Endothelial cell of umbilical vein (primary cell): ENCODE measurements at regions not wholly inside any gene's neighbourhood (a gene's known extent, or its start where the extent isn't known, plus 50 kb on each side); places are given as distances from the start of the nearest gene placed in this dataset.

ENCODE experiments used
- CTCF ChIP-seq, 2 donors: IDR thresholded peaks; 1 replicate in 1 of 2; 2 replicates in 1 of 2; pipeline ENCODE4 v1.5.1; 2011; ENCODE audit warnings: low read length in 2 of 2, mild to moderate bottlenecking in 2 of 2, moderate library complexity in 2 of 2, control low read depth in 1 of 2, inconsistent platforms in 1 of 2, low read depth in 1 of 2; ENCODE audit not compliant: insufficient read depth in 1 of 2; ENCODE audit errors: extremely low read depth in 1 of 2
- FOS ChIP-seq: IDR thresholded peaks from 2 replicates; pipeline ENCODE4 v1.6.1; 2011; ENCODE audit warnings: mild to moderate bottlenecking, low read length, moderate library complexity, borderline replicate concordance; ENCODE audit not compliant: insufficient read depth
- JUN ChIP-seq: IDR thresholded peaks from 2 replicates; pipeline ENCODE4 v1.6.1; 2011; ENCODE audit warnings: borderline replicate concordance, low read depth; ENCODE audit not compliant: insufficient read length, insufficient read depth
- POLR2A ChIP-seq: IDR thresholded peaks from 2 replicates; pipeline ENCODE4 v1.6.1; 2012; ENCODE audit warnings: low read depth, mild to moderate bottlenecking, control low read depth, low read length
- POLR2AphosphoS5 ChIP-seq: IDR thresholded peaks from 2 replicates; pipeline ENCODE4 v1.6.1; 2012; ENCODE audit warnings: low read depth, mild to moderate bottlenecking, control low read depth, low read length, moderate library complexity; ENCODE audit not compliant: insufficient read depth

DNA sequence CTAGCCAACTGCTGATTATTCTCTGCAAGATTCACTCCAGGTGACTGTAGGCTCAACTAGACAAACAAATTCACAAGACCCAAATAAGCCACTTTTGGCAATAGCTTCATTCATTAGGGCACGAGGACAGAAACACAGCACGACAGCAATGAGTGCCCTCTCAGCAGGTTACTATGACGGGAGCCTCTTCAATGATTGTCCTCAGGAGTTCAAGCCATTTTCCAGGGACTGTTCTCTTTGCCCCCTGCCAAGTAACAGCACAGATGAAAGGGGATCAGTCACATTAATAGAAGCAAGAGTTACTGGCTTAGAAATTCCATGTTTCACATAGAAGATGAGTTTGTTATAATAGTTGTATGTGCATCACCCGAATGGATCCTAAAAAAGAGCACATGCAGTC, 712.2 kb downstream of the CDH8 start:
- no peak for TF ChIP-seq POLR2AphosphoS5
- TF ChIP-seq POLR2A = no peak
- TF ChIP-seq FOS = no peak
- no peak for TF ChIP-seq JUN
- no peak for TF ChIP-seq CTCF (IDR thresholded peaks at IDR 0.05; ENCODE audit: extremely low read depth in 1 of 2, insufficient read depth in 1 of 2, low read depth in 1 of 2, low read length in 2 of 2)
